Kidney (tissue), 13 donors: ENCODE measurements at regions not wholly inside any gene's neighbourhood (a gene's known extent, or its start where the extent isn't known, plus 50 kb on each side); places are given as distances from the start of the nearest gene placed in this dataset.
A peak's percentile ranks its signal among the peaks of the same experiment; 100 is the strongest.

Source experiments
- DNase-seq, 5 donors: peaks; one replicate each; pipeline ENCODE4 v3.0.0-alpha.2; 2013 to 2020
- FAIRE-seq: peaks from 2 replicates; lab custom pipeline; 2012; peaks lifted over from hg19 to GRCh38; lab: Jason Lieb, UNC
- H3K27ac ChIP-seq, 2 donors: one replicate each; pipeline ENCODE4 v1.7.0; 2013; ENCODE audit warnings: low read depth in 2 of 2, low read length in 2 of 2, inconsistent platforms in 1 of 2
- H3K27me3 ChIP-seq: one replicate; pipeline ENCODE4 v1.7.1; 2013; ENCODE audit warnings: low read length, inconsistent platforms; ENCODE audit not compliant: control insufficient read depth, insufficient read depth
- H3K36me3 ChIP-seq, 3 donors: one replicate each; pipeline versions ENCODE4 v1.7.0 to v1.7.1; 2013; ENCODE audit warnings: low read length in 3 of 3, control low read depth in 1 of 3, inconsistent platforms in 1 of 3; ENCODE audit not compliant: insufficient read depth in 3 of 3, control insufficient read depth in 2 of 3
- H3K4me1 ChIP-seq, 3 donors: one replicate each; pipeline versions ENCODE4 v1.7.0 to v1.7.1; 2013; ENCODE audit warnings: low read length in 3 of 3, inconsistent platforms in 1 of 3, low read depth in 1 of 3; ENCODE audit not compliant: control insufficient read depth in 2 of 3, insufficient read depth in 2 of 3
- H3K4me3 ChIP-seq, 3 donors: one replicate each; pipeline versions ENCODE4 v1.7.0 to v1.8.1; 2013; ENCODE audit warnings: low read length in 3 of 3, control low read depth in 1 of 3, inconsistent platforms in 1 of 3
- H3K9ac ChIP-seq, 3 donors: one replicate each; pipeline versions ENCODE4 v1.7.0 to v1.7.1; 2013; ENCODE audit warnings: low read length in 3 of 3, control low read depth in 1 of 3, inconsistent platforms in 1 of 3
- H3K9me3 ChIP-seq, 3 donors: one replicate each; pipeline versions ENCODE4 v1.7.0 to v1.7.1; 2013; ENCODE audit warnings: low read length in 3 of 3, control low read depth in 1 of 3, inconsistent platforms in 1 of 3; ENCODE audit not compliant: control insufficient read depth in 2 of 3, insufficient read depth in 1 of 3
- CTCF ChIP-seq: IDR thresholded peaks from 3 replicates; pipeline ENCODE4 v1.5.1; 2012; ENCODE audit warnings: mild to moderate bottlenecking, moderate library complexity, borderline replicate concordance; ENCODE audit not compliant: insufficient read depth; ENCODE audit errors: extremely low read depth
- intact Hi-C: fragments of 100-400 bp; cut with DNase I; formaldehyde crosslinking; loops from one replicate; pipeline ENCODE4 v1.11.1; 2022
- donor health status: control.
- donor health status: control.
- donor health status: control.
- donor health status: control.
- donor health status: control.
- donor health status: DM: yes; HTN: yes; CAD: no.
- donor health status: Normal renal cell carcinoma (clear cell type).

GRCh38 chrX:137427816-137428215, 138.1 kb upstream of the ZIC3 start:
- no peak overlapping the region for H3K27ac ChIP-seq
- peaks cover 48% of the 10 kb centered on the region for H3K27me3 ChIP-seq
- peaks cover 0 to 6% (median 0%) of the 10 kb centered on the region in 3 donors for H3K4me1 ChIP-seq
- no peak for FAIRE-seq
- H3K9ac ChIP-seq: no peak overlapping the region
- H3K36me3 ChIP-seq: no peaks in the 10 kb centered on the region
- H3K9me3 ChIP-seq: no peaks in the 10 kb centered on the region
- no peak for TF ChIP-seq CTCF
- peak overlapping the region in 2 of 3 donors; percentile 38 to 47 for H3K4me3 ChIP-seq
- intact Hi-C loops: no loop called here
- peak in 3 of 5 donors; percentile 11 to 26 (median 16) for DNase-seq

GRCh38 chrX:137427426-137427778, 138.5 kb upstream of the ZIC3 start:
- no peaks in the 10 kb centered on the region for H3K36me3 ChIP-seq
- H3K9ac ChIP-seq: no peak overlapping the region
- peak overlapping the region in 2 of 3 donors; percentile 38 to 47 for H3K4me3 ChIP-seq
- intact Hi-C loops: no loop called here
- H3K9me3 ChIP-seq: no peaks in the 10 kb centered on the region
- TF ChIP-seq CTCF: no peak
- no peak for FAIRE-seq
- peaks cover 51% of the 10 kb centered on the region for H3K27me3 ChIP-seq
- no peak overlapping the region for H3K27ac ChIP-seq
- H3K4me1 ChIP-seq: peaks cover 0 to 6% (median 0%) of the 10 kb centered on the region in 3 donors
- DNase-seq: no peak

- no peak for TF ChIP-seq CTCF
- DNase-seq (peak in 2 of 5 donors; percentile 8 to 35), FAIRE-seq (no peak)
- intact Hi-C loops: no loop called here
- H3K9me3 ChIP-seq: no peaks in the 10 kb centered on the region
- H3K4me1 ChIP-seq: peaks cover 0 to 6% (median 0%) of the 10 kb centered on the region in 3 donors
- peaks cover 51% of the 10 kb centered on the region for H3K27me3 ChIP-seq
- H3K27ac ChIP-seq: no peak overlapping the region
- H3K4me3 ChIP-seq: no peak overlapping the region
- H3K9ac ChIP-seq: no peak overlapping the region
- H3K36me3 ChIP-seq: no peaks in the 10 kb centered on the region
Measured at GRCh38 chrX:137426695-137427425, 139.1 kb upstream of the ZIC3 start.
